ENCODE measurements at regions not wholly inside any gene's neighbourhood (a gene's known extent, or its start where the extent isn't known, plus 50 kb on each side); places are given as distances from the start of the nearest gene placed in this dataset.

DNA sequence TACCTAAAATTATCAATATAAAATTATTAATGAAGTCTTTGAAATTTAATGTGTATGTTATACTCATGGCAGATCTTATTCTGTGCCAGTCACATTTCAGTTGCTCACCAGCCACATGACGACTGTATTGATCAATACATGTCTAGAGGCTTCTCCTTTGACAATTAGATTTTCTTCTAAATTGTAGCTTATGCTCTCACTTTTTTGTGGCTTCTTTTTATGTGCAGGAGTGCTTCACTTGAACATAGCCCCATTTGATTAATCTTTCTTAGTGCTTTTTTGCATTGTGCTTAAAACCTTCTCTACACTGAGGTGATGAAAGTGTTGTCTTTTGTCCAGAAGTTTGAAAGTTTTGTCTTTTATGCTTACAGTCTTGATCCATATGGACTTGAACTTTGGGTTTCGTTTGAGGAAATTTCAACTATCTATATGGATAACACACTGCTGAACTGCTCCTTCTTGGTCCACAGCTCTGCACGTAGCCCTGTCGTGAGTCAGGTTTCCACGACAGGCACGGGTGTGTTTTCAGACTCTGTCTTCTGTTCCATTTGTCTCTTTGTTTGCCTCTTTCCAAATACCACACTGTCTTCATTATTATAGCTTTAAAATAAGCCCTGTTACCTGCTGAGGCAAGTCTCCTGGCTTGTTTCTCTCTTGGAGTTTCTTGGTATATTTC lies 393.9 kb upstream of the CFAP20DC start:
- no peak for DNase-seq

DNA sequence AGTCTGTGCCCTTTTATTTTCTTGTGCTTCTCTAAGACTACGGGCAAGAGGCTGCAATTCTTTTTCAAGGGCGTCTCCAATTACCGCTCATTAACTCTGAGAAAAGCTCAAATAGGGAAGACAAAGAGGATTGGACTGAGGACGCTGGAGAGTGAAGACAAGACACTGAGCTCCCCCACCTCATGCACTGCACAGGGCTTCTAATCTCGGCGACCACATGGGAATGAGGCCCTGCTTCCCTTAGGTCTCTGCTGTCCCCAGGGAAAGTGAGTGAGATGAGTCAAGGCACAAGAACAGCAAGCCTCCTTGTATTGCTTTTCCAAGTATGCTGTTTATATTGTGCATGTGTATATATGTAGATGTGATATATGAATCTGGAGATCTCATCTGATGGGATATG lies 392.2 kb upstream of the CFAP20DC start:
- DNase-seq, result no peak

DNA sequence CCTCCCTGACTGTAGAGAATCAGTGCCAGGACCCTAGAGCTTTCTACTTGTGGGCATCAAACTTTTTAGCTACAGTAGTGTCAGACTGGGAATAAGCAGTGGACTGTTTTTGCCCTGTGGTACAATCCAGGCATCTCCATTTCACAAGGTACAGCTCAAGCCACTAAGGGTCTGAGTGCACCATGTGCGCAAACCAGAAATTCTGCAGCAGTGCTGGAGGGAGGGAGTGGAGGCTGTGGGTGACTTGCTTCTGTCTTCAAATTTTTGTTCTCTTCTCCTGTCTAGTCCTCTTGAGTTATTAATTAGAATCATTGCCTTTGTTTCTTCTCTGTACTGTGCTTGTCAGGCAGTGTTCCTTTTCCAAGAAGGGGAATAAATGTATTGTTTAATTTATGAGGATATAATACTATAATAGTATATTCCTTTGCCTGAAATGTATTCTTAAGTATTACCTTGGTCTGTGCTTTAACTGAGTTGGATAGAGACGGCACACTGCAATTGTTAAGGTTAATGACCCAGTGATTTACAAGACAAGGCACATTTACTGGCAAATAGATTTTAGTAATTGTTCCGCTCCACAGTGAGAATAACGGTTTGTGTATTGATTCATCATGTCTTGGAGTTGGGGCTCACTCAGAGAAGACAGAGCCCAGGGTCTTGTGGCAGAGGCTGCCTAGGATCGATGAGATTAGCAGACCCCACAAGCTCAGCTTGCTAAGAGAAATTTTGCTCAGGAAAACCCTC lies 390.6 kb upstream of the CFAP20DC start:
- no peak for DNase-seq

DNA sequence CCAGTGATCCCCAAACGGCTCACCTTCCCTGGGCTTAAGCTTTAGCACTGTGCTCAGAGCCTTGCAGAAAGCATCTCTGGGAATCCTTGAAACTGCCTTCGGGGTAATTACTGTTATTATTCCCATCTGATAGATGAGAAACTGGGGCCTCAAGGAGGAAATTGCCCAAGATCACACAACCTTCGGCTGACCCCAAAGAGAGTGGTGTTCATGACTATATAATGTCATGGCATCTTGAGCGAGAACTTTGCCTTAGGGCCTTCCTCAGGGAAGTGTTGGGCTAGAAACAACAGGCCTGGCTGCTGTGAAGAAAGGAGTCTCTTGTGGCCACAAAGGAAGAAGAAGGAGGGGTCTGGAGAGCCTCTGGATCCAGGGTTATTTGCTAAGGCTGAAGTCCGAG lies 388.7 kb upstream of the CFAP20DC start:
- DNase-seq, result no peak

DNA sequence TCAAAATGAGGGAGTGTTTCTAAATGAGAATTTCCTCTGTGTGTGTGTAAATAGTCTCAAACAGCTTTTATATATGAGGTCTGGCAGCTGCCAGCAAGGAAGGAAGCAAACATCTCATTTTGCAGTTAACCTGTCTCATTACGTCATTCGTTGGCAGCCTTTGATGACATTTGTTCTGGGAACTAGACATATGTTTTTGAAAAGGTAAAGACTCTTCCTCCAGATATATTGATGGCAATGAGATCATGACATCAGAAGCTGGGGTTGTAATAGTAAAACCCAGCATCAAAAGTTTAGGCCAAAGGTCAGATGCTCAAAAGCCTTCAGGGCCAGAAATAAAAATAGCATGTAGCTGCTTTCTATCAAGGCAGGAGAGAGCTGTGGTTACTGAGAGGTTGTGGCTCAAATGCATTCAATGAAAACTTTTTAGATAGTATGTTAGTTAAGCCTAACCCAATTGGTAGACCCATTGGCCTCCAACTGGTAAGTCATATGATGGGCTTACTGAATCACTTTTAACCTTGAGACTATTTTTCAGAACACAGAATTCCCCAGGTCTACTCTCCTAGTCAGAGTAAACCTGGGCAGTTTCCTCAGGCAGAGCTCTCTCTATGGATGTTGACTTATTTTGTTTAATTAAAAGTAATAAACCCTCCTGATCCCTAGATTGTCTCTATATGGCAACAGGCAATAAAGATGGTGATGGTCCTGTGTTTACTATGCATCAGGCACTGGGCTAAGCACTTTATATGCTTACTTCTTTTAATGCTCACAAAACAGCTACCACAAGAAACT lies 386.5 kb upstream of the CFAP20DC start:
- DNase-seq, result no peak

DNA sequence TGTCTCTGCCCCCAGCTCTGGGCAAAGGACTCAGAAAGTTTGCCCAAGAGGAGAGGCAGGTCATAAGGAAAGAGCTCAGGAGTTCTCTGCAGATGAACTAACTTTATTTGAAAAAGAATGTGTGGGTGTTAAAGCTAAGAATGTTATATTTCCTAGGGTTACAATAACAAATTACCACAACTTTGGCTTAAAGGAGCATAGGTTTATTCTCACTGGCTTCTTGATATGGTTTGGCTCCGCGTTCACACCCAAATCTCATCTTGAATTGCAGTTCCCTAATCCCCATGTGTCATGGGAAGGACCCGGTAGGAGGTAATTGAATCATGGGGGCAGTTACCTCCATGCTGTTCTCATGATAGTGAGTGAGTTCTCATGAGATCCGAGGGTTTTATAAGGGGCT lies 383.7 kb upstream of the CFAP20DC start:
- DNase-seq, result no peak

DNA sequence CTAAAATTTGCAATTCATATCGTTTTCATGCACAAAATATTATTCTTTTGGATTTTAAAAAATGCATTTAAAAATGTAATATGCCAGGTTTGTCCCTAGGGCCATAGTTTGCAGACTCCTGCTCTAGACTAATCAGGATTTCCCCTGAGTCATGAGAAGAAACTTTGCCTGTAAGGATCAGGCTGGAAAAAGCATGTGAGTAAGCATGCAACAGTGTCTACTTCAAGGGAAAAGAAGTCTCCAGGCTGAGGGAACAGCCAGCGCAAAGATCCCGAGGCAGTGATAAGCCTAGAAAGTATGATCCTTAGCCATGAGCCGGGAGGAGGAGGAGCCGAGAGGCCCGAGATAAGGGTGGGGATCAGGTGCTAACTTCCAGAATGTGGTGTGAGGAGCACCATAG lies 382.8 kb upstream of the CFAP20DC start:
- DNase-seq, result no peak

DNA sequence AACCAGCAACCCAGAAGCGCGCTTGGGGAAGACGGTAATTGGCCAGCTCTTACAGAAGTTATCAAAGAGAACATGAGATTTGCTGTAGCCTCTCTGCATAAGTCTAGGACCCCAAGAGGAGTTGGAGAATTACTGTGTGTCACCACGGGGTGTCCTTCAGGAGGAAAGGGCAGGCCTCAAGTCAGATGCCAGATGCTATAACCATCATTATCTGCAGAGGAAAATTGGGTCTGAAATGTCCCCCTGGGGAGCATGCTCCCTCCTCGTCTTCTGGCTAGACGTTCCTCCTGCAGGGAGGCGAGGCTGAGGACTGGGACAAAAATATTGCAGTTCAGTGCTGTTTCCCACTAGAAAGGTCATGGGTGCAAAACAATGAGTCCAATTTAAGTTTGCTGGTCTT lies 380.5 kb upstream of the CFAP20DC start:
- DNase-seq, result no peak

DNA sequence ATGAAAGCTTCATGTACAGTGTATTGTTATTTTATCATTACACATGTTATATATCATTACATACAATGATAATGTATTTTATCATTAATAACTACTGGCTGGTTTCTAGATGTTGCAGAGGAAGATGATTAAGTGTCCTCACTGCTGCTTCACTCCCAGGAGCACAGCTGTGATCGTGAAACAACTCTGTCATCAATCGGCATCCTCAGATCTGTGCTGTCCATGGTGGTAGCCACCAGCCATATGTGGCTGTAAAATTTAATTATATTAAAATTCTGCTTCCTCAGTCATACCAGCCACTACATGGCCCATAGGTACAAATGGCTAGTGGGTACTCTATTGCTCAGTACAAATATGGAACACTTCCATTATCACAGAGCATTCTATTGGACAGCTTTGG lies 379.4 kb upstream of the CFAP20DC start:
- DNase-seq, result no peak

DNA sequence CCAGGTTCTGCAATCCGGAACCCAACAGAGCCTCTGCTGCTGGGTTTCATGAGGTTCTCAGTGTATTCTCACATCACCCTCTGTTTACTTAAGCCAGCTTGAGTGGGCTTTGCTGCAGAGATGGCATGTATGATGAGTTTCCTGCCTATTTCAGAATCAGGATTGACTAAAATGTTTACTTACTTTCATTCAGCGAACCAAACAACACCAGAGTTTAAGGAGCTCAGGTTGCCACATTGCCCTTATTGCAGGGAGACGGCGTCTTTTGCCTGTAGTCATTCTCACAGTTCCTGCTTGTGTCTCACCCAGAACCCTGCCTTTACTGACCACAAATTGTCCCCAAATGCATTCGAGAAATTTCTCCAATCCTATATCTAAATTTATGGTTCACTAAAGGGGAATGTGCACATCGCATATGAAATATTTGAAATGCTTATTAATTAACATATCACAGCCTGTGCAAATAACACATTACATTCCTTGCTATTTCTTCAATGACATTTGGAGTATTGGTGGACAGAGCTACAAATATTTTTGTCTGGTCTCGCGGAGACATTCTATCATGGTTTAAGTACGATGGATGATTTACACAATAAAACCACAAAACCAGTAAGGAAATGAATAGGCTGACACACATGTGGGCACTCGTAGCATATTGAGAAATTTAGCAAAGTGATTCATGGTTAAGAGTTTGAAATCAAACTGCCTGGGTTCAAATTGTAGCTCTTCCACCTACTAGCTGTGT lies 377.2 kb upstream of the CFAP20DC start:
- no peak for DNase-seq

DNA sequence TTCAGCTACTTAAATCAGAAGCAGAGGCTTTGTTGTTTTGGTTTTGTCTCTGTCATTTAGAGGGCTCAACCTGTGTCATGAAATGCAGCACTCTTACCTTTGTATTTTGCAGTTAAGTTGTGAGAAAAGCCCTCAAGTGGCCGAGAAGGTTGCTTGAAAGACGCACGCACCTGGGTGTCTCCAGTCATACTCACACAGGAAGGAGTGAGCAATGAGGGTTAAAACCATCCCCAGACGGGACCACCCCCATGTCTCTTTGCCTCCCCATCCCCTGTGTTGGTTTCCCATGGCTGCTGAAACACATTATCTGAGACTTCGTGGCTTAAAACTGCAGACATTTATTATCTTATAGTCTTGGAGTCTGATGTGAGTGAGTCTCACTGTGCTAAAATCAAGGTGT lies 376.1 kb upstream of the CFAP20DC start:
- DNase-seq, result no peak

DNA sequence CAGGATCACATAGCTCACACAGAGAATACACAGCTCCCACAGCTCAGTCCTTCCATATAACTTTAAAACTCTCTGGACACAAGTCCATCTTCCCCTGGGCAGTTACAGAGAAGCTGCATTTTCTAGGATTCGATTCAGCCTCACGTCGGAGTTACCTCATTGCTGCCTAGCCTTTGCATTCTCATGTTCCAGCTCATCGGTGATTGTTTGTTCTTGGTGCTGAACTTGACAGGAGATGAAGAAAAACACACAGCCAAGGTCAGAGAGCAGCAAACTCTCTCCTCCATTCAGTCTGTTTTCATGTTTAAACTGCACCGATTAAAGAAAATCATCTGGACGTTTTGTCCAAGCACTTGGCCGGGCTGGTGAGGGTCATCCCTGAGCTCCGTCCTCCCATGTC lies 375.5 kb upstream of the CFAP20DC start:
- no peak for DNase-seq

DNA sequence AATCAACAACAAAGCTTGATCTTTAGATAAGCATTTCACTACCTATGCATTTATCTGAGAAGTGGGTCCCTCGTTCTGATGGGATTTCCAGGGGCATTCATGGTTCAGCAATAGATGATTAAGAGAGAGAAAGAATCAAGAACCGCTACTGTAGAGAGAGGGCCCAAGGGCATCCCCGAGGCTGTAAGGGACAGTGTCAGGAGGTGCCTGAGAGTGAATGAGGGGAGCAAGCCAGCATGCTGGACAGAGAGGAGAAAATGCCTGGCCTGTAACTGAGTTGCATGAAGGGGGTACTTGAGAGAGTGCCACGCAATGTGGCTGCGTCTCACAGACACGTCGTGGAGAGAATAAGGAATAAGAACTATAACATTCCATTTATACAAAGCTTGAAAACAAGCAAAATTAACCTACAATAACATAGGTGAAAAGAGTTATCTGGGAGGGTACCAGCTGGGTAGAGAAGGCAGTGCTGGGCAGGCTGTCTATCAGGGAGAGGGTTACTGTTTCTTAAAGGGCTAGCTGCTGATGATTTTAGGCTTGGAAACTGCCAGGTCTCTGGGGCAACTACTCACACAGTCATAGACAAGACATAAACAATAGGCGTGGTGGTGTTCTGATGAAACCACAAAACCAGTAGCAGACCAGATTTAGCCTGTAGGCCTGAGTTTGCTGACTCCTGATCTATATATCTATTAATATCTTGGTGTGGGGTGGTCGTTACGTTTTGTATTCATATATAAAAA lies 374.6 kb upstream of the CFAP20DC start:
- DNase-seq, result no peak

DNA sequence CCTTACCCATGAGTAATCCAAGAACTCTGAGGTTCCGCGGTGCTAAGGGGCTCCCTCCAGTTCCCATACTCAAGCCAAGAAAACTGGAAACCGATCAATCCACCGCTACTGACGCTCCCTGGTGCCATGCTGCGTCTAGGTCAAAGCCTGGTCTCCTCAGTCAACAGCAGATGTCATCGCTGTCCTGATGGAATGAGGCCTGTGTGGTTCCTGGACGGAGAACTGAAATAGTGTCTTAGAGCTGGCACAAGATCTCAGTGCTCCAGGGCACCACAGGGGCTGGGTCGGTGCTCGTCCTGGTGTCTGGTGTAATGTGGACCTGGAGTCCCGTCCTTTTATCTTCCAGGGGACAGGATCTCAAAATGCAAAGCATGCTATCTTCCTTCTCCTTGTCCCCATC lies 373.9 kb upstream of the CFAP20DC start:
- no peak for DNase-seq

DNA sequence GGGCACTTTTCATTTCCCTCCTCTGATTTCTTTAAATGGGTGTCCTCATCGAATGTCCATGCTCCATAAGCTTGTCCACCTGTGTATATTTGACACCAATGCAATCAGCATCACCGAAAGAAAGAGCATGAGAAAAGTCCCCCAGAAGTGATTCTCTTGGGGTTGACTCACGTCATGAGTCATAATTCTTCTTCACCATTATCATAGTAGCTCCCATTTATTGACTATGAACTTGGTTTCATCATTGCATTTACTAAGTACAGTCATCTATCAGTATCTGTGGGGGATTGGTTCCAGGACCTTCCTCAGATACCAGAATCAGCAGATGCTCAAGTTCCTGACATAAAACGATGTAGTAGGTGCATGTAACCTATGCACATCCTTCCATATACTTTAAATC lies 372.5 kb upstream of the CFAP20DC start:
- DNase-seq, result no peak

DNA sequence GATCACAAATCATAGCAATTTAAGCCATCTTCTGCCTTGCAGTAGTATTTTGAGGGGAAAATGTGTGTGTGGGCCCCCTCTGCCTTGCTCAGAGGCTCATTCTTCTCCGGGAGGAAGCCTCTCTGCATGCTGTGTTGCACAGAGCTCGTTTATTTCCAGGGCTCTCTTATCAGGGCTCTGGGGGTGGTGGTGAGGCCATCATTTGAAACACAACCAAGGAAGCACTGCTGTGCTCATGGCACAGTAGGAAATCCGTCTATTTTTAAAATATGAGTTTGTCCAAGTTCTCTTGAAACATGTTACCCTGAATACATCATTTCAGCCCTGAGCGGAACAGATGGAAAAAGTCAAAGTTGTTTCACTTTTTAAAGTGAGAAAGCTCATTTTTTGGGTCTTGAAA lies 369.0 kb upstream of the CFAP20DC start:
- no peak for DNase-seq

DNA sequence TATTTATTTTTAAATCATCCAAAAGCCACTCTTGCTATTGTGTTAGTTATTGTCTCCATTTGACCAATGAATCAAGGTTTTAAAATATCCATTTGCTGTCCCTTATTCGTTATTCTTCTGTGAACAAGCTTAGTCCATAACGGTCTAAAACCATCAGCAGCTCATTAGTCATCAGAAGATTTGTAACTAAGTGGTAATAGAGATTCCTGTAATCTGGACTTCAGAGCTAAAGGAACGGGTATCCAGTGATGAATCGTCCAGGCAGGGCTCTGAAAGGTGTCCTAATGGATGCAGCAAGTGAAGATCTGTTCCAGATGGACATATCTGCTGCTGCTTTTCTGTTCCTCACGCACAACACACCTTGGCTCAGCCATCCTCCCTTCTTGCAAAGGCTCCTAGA lies 362.7 kb upstream of the CFAP20DC start:
- DNase-seq, result no peak

DNA sequence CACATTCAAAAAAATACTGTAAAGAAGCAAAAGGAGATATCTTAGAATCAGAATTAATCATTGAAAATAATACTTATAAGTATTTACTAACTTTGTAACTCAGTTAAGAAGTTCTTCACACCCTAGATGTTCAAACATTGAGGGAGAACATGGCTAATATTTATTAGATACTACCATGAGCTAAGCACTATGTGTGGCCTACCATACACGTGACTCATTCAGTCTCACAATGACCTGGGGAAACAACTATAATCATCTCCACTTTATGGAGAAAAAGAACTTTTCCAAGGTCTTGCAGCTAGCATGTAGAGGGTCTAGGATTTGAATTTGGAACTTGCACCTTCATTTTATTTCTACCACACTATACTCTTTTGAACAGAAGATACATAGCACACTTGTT lies 361.9 kb upstream of the CFAP20DC start:
- no peak for DNase-seq

DNA sequence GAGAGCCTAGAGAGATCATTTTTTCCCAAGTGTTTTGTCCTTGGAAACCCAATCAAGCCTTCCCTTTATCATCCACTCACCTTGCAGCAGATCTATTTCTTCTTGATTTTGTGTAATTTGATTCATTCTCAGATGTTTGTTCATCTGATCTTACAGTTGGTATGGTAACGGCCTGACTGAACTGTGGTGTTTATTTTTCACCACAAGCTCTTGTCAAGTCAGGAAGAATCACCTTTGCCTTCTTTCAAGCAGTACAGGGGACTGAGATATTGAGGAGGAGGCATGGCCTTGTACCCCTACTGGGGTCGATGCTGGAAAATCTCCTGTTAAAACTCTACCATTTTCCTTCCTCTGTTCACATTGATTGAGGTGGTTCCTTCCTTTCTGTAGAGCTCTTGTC lies 361.4 kb upstream of the CFAP20DC start:
- no peak for DNase-seq

DNA sequence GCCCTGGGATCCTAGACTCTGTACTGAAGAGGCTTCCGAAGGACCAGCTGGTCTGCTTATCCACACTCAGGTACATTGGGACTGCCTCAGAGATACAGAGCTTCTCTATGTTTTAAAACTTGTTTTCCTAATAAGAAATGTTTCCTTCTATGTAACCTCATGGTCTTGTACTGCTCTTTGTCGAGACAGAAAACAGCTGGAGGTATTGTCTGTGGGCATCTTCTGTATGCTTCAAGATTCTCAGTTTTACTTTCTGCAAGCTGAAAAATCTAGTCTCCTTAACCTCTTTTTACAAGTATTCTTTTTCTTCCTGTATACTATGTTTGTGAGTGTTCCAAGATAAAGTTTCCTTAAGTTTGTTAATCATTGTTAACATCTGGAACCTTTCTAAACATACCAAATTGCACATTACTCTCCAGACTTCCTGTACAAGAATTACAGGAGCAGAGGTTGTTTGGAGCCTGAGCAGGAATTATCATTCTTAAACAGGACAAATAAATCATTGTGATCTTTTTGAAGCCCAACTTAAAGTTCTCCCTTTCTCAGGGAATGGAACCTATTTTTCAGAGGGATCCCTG lies 358.3 kb upstream of the CFAP20DC start:
- no peak for DNase-seq

DNA sequence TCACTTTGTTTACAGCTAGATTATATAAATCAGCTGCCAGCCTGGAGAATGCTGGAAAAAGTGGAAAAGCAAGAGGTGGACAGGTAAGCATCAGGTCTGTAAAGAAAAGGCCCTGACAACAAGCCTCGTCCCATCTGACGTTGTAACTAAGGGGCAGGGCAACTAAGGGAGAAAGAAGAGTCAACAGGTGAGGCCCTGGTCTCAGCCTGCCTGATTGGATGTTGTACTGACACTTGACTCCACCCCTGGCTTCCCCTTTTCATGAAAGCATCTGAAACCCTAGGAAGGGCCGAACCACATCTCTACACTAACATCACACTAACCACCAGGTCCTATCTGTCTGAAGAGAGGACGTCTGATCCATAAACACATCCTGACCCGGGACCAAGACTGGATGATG lies 357.6 kb upstream of the CFAP20DC start:
- no peak for DNase-seq

DNA sequence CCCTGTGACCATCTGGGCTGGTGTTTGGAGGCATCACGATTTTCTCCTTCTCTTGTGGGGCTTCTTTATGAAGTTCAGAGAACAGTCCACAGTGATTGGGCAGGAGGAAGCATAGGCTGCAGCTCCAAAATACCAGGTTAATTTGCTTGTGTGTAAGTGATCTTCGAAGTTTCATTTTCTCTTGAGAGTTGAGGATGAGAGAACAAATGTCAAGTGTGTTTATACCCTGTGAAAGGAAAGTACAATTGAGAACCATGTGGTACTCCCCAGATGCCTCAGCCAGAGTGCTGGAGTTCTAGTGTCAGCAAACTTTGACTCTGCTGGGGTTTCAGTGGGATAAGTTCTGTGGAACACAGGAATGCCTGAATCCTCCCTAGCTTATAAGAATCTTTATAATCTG lies 357.1 kb upstream of the CFAP20DC start:
- DNase-seq, result no peak
